NOMO-1 treated with DMSO at 0.1 percent for 48 hours (cell line): ENCODE measurements at regions not wholly inside any gene's neighbourhood (a gene's known extent, or its start where the extent isn't known, plus 50 kb on each side); places are given as distances from the start of the nearest gene placed in this dataset.

ENCODE experiments used
- DNase-seq: peaks from one replicate; lab custom pipeline; 2025; ENCODE audit not compliant: unreplicated experiment; lab: John Stamatoyannopoulos, UW

- DNase-seq = no peak
These were observed 79.7 kb downstream of the VMA21 start for GRCh38 chrX:151476604-151477303.

DNA sequence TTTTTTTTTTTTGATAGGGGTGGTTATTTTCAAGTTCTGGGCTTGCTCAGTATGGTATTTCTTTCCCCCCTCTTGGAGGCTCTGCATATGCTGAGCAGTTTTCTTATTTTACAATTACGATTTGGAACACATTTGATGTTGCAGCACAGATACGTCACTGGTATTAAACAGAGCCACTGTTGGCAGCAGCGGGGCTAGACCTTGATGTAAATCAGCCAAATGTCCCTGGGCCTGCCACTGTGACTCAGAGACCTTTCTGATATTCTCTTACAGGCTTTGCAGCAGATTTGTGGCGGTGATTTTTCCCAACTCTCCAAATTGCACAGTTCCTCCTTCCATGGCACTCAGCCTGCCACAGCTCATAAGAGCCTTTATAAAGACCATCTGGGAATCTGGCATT, 81.1 kb downstream of the VMA21 start:
- DNase-seq = no peak

DNA sequence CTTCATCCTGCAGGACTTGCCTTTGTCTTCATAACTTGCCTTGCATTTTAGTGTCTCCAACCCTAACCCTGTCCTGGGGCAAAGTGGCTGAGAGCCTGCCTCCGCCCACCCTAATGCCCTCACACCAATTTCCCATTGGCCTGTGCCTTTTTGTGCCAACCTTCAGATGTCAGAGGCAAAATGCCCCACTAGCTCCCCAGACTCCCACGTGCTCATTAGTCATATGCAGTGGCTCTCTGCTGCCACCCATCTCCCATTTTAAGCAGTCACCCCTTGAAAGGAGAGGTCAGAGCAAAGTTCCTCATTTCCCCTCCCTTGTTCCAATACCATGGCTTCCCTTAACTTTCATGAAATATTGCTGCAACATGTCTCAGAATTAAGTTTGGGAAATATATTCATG, 74.8 kb upstream of the PASD1 start:
- DNase-seq = peak; percentile 38

DNA sequence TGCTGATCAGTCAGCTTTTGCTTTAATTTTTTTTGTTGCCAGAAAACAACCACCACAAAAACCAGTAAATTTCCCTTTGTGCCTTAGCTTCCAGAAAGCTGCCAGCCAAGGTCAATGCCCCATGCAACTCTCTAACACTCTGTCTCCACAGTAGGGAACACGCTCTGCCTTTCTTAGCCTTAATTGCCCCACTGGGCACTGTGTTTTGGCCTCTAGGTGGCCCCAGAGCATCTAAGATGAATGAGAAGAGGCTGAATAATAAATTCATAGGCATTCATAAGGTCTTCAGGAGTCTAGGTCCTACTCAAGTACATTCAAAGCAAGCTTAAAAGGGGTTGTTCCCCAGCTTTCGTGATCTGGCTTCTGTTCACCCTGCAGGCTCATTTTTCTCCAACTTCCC, 57.7 kb upstream of the PASD1 start:
- DNase-seq = no peak

- no peak for DNase-seq
These were observed 53.3 kb upstream of the PASD1 start for GRCh38 chrX:151510203-151510602.

GRCh38 chrX:151513472-151513871, 50.0 kb upstream of the PASD1 start:
- no peak for DNase-seq
